ENCODE measurements at regions not wholly inside any gene's neighbourhood (a gene's known extent, or its start where the extent isn't known, plus 50 kb on each side); places are given as distances from the start of the nearest gene placed in this dataset.

DNA sequence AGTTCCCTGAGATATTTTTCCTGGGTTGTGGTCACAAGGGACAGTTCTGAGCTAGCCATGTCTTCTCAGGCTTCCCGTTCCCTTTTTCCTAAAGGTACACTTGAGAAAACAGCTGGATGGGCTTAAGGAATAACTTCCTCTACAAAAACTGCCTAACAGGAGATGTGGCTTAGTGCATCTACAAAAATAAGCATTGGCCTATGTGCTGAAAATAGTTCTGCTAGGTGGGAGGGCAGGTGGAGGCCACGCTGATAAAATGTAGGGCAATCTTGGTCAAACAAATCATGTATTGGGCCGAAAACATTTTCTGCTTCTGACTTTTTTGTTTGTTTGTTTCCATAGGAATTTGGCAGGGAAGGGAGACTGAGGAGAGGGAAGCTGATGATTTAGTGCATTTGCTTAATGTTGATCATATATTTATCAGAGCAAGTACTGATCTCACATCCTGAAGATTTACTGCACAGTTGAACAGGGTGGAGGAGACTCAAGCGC, 409.4 kb upstream of the FZD8 start:
- TF ChIP-seq CREB1 (IDR thresholded peaks at IDR 0.05) (no peak), YY1 (IDR thresholded peaks at IDR 0.05; ENCODE audit: low read depth, low read length) (no peak), SIRT6 (IDR thresholded peaks at IDR 0.05; ENCODE audit: low read length) (no peak), EZH2 (IDR thresholded peaks at IDR 0.05; ENCODE audit: low read depth, low read length, severe bottlenecking) (no peak), SP1 (IDR thresholded peaks at IDR 0.05; ENCODE audit: low read depth, low read length) (no peak), CEBPB (IDR thresholded peaks at IDR 0.05; ENCODE audit: low read depth, low read length) (no peak), RFX5 (IDR thresholded peaks at IDR 0.05; ENCODE audit: borderline replicate concordance, low read depth, low read length) (no peak), ASH2L (IDR thresholded peaks at IDR 0.05; ENCODE audit: low read length) (no peak)
- TF ChIP-seq, protein P1, sequence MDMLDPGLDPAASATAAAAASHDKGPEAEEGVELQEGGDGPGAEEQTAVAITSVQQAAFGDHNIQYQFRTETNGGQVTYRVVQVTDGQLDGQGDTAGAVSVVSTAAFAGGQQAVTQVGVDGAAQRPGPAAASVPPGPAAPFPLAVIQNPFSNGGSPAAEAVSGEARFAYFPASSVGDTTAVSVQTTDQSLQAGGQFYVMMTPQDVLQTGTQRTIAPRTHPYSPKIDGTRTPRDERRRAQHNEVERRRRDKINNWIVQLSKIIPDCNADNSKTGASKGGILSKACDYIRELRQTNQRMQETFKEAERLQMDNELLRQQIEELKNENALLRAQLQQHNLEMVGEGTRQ (IDR thresholded peaks at IDR 0.05; ENCODE audit: low read length) = no peak
- TF ChIP-seq, protein P2, sequence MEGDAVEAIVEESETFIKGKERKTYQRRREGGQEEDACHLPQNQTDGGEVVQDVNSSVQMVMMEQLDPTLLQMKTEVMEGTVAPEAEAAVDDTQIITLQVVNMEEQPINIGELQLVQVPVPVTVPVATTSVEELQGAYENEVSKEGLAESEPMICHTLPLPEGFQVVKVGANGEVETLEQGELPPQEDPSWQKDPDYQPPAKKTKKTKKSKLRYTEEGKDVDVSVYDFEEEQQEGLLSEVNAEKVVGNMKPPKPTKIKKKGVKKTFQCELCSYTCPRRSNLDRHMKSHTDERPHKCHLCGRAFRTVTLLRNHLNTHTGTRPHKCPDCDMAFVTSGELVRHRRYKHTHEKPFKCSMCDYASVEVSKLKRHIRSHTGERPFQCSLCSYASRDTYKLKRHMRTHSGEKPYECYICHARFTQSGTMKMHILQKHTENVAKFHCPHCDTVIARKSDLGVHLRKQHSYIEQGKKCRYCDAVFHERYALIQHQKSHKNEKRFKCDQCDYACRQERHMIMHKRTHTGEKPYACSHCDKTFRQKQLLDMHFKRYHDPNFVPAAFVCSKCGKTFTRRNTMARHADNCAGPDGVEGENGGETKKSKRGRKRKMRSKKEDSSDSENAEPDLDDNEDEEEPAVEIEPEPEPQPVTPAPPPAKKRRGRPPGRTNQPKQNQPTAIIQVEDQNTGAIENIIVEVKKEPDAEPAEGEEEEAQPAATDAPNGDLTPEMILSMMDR (IDR thresholded peaks at IDR 0.05; ENCODE audit: control extremely low read depth in 1 of 3, insufficient read depth in 1 of 3, low read depth in 1 of 3, low read length in 3 of 3) = no peak
